DMS 273 treated with DMSO at 0.1 percent for 48 hours (cell line): ENCODE measurements at regions not wholly inside any gene's neighbourhood (a gene's known extent, or its start where the extent isn't known, plus 50 kb on each side); places are given as distances from the start of the nearest gene placed in this dataset.
"Not testable (repeated sequence)": the region's sequence is repeated elsewhere in the genome, so short reads cannot be mapped to it uniquely, and the experiment has no call there.

Experiments
- DNase-seq: peaks from one replicate; lab custom pipeline; 2025; lab: John Stamatoyannopoulos, UW

- DNase-seq: not testable (repeated sequence)
Measured at GRCh38 chr6:141969768-141970415, 162.8 kb upstream of the GJE1 start.

GRCh38 chr6:141969201-141969600 is 163.5 kb upstream of the GJE1 start:
- no peak for DNase-seq

DNA sequence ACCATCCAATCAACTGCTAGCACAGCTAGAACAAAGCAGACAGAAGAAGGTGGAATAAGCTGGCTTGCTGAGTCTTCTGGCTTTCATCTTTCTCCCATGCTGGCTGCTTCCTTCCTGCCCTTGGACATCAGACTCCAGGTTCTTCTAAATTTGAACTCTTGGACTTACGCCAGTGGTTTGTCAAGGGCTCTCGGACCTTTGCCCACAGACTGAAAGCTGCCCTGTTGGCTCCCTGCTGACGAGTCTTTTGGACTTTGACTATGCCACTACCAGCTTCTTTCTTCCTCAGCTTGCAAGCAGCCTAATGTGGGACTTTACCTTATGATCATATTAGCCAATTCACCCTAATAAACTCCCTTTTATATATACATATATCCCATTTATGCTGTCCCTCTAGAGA is 164.1 kb upstream of the GJE1 start:
- DNase-seq: no peak

DNA sequence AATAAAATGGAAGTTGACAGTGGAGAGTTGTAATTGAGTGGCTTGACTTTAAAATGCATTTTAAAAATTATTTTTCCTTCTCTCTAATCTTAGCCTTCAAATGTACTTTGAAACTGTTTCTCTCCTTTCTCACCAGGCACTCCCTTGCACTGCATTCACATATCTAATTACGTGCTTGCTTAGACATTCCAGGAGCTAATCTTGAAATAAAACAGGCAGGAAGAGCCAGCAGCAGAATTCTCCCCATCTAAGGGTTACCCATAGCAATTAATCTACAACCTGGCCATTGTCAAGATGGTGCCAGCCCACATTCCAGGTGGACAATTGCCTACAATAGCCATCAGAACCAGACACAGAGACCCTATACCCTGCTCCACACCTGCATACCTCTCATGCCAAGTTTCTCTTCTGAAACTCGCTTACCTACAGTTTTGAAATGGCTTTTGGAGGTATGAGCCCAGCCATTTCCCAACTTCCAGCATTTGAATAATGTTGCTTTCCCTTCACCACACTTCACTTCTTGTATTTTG is 167.6 kb upstream of the GJE1 start:
- no peak for DNase-seq

GRCh38 chr6:141963543-141964295 is 169.0 kb upstream of the GJE1 start:
- no peak for DNase-seq

DNA sequence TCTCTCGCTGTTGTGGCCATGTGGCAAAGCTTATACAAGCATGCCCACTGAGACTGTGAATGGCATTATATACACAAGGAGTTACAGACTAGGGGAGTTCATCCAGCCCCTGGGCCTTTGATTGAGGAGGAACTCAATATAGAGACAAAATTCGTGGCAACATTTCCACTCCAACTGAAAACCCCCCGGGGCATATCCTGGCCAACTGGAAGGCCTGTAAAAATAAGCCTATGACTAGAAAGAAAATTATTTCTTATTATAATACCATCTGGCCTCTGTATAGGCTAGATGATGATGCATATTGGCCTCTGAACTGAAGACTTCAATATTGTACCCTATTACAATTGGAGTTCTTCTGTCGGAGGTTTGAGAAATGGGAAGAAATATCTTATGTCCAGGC is 175.5 kb upstream of the GJE1 start:
- no peak for DNase-seq

GRCh38 chr6:141956868-141957267 is 175.9 kb upstream of the GJE1 start:
- no peak for DNase-seq

DNA sequence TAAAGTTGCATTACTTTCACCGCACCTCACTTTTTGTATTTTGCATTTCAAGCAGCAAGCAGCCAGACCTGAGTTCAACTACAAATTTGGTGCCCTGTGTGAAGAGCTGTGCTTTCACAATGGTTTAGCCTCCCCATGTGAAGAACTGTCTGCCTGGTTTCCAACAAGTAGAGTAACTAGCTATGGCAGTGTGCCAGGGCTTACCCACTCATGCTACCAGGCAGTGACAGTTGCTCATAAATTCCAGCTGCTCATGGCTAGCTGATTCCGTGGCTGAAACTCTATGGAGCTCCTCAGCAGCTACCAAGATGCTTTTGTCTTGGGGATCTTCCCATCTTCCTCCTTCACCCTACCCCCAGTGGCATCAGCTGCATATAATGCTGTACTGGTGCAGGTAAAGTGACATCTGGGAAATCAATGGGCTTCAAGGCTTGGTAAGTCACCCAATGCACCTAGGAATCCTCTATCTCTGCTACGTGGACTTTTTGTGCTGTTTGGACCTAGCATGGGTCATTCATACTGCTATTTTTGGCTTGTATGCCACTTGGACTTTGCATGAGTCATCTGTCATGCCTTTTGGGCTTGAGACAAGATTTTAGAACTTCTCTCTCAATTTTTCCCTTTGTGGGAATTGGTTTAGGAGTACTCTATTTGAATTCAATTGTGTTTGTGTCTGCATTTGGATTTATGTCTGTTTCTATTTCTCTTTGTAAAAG is 176.5 kb upstream of the GJE1 start:
- no peak for DNase-seq

DNA sequence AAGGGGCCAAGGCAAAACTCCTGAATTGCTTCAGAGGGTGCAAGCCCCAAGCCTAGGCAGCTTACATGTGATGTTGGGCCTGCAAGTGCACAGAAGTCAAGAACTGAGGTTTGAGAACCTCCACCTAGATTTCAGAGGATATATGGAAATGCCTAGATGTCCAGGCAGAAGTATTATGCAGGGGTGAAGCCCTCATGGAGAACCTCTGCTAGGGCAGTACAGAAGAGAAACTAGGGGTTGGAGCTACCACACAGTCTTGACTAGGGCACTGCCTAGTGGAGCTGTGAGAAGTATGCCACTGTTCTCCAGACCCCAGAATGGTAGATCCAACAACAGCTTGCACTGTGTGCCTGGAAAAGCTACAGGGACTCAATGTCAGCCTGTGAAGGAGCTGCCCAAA is 179.7 kb upstream of the GJE1 start:
- DNase-seq: no peak

DNA sequence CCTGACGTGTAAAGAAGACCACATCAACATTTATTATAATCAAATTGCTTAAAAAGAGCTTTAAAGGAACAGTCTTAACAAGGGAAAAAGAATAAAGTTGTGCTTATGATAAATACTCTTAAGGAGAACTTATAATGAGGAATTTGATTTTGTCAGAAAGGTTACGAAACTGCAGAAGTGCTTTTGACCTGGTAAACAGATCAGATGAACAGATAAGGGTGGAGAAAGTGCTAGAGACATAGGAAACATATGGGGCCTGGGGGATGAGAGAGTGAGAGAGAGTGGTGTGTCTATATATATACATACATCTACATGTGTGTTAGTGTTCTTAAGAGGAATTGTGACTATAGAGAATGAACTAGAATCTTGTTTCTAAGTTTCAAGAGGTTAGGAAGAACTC is 186.2 kb upstream of the GJE1 start:
- no peak for DNase-seq

DNA sequence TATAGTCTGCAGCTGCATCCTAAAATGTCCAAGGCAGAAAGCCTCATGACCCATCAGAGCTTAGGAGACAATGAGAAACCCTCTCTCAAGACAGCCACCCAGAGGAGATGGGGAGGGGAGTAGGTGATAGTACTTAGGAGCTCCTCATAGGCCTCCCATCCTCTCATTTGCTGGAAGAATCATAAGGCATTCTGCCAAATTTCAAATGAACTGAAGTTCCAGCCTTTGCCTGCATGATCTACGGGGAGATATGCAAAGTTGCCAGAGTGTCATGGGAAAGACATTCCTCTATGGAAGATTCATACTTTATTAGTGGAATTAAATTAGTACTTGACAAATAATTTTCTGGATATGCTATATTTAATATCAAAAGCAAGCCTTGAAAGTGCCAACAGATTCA is 194.1 kb upstream of the GJE1 start:
- no peak for DNase-seq

DNA sequence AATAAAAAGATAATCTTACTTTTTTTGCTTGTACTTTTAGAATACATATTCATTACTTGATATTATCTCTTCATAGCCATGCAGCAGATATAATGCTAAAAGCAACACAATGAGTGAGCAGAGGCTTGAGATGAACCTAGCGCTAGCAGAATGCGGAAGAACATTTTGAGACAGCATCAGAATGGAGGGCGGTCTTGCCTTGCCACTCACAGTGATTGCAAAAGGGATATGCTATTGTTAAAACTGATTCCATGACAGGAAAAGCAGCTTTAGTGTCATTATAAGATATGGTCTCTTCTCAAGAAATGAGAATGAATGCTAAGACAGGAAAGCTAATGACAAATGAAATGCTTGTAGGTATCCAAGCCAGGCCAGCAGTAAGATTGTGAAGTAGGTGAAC is 200.0 kb upstream of the GJE1 start:
- no peak for DNase-seq

DNA sequence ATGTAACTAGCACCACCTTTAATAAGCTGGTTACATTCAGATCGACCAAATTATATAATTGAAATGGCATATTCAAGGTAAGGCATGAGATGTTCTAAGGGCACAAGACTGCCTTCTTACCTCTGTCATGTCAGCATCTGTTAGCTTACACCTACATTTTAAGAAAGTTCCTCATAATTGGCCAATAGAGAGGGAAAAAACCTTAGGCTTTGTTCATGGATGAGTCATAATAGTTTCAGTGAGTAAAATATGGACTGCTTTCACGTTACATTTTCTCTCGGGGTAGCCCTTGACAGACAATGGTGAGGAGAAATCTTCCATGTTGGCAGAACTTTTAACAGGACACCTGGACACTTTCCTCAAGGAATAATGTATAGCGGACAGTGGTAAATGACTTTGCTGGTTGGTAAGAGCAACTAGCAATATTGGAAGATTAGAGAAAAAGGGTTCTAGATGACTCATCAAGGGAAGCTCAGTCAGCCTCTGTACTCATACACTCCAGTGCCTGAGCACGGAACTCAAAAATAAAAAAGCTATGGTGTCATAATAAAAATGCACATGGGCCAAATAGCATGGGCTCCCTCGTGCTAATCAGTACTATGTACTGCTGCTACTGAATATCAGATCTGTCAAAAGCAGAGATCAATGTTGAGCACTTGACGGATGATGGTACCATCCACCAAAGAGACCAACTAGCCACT is 206.4 kb upstream of the GJE1 start:
- DNase-seq: not testable (repeated sequence)

DNA sequence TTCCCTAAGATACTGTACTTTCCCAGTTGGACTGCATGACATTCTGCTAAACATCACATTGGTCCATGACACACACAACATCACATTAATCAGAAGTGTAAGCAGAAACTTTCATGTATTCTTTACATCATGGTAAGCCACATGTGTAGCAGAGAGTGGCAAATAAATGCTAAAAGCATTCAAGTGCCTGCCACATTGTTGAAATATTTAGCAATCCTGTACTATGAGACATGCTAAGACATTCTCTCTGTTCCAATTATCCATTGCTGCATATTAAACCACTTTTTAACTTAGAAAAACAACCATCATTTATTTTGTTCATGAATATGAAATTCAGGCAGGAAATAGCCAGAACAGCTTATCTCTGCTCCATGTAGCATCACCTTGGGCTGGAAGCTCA is 207.7 kb upstream of the GJE1 start:
- DNase-seq: no peak

DNA sequence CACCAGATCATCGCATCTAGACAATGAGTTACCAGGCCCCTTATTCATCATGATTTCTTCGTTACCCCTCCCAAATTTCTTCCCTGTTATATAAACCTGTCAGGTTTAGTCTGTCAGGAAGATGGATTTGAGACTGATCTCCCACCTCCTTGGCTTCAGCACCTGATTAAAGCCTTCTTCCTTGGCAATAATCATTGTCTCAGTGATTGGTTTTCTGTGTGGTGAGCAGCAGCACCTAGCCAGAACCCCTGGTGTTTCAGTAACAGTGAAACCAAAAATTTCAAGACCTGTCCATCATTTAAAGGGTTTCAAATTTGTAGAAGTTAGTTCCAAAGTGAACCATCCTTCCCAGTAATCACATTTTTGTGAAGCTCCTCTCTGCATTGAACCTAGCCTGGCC is 209.8 kb upstream of the GJE1 start:
- no peak for DNase-seq

DNA sequence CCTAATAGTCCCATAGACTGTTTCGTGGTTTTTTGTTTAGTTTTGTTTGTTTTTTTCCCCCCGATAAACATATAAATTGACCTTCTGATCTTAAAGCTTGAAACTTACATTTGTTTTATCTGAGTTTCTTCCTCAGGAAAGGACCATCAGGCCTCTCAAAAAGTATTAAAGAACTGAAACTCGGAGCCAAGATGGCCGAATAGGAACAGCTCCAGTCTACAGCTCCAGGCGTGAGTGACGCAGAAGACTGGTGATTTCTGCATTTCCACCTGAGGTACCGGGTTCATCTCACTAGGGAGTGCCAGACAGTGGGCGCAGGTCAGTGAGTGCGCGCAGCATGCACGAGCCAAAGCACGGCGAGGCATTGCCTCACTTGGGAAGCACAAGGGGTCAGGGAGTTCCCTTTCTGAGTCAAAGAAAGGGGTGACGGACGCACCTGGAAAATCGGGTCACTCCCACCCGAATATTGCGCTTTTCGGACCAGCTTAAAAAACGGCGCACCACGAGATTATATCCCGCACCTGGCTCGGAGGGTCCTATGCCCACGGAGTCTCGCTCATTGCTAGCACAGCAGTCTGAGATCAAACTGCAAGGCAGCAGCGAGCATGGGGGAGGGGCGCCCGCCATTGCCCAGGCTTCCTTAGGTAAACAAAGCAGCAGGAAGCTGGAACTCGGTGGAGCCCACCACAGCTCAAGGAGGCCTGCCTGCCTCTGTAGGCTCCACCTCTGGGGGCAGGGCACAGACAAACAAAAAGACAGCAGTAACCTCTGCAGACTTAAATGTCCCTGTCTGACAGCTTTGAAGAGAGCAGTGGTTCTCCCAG is 215.8 kb upstream of the GJE1 start:
- not testable (repeated sequence) for DNase-seq

- DNase-seq: no peak
Measured at GRCh38 chr6:141914646-141915045, 218.1 kb upstream of the GJE1 start.

GRCh38 chr6:141906569-141907080 is 226.1 kb upstream of the GJE1 start:
- DNase-seq: no peak

DNA sequence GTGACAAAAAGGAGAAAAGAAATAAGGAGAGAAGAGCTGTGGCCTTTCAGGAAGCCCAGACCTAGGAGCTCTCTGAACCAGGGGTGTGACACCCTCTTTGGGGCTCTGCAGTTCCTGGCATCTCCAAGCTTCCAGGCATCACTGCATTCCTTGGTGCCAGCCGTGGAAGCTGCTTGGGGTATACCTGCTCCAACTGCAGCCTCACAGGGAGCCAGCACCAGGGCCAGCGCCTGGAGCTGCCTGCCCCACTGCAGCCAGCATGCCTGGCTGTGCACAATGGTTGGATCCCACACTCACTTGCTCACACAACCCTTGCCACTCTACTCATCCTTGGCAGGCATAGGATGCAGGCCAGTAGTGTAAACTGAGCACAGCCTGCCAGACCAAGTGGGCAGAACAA is 242.1 kb upstream of the GJE1 start:
- DNase-seq: no peak

DNA sequence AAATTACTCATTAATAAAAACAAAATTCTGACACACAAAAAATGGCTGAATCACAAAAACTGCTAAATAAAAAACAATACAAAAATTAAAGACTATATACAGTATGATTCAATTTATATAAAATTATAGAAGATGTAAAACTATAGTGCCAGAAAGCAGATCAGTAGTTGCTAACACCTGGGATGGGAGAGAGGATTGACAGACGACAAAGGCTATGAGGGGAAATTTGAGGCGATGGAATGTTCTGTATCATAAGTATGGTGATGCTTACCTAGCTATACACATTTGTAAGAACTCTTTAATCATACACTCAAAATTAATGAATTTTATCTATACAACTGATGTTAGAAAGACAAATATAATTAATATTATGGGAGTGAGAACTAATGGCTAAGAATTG is 247.9 kb upstream of the GJE1 start:
- no peak for DNase-seq

- no peak for DNase-seq
Measured at GRCh38 chr6:141878686-141879085, 254.0 kb upstream of the GJE1 start.
